22Rv1 (cell line): ENCODE measurements at regions not wholly inside any gene's neighbourhood (a gene's known extent, or its start where the extent isn't known, plus 50 kb on each side); places are given as distances from the start of the nearest gene placed in this dataset.

Experiments
- ZFX ChIP-seq: fragments of 450-650 bp; IDR thresholded peaks from 2 replicates; pipeline ENCODE4 v1.6.1; 2017; ENCODE audit warnings: antibody characterized with exemption, borderline replicate concordance
- TF ChIP-seq, protein P1 (sequence below): fragments of 450-650 bp; IDR thresholded peaks from 2 replicates; pipeline ENCODE4 v1.5.1; 2017; ENCODE audit warnings: mild to moderate bottlenecking

DNA sequence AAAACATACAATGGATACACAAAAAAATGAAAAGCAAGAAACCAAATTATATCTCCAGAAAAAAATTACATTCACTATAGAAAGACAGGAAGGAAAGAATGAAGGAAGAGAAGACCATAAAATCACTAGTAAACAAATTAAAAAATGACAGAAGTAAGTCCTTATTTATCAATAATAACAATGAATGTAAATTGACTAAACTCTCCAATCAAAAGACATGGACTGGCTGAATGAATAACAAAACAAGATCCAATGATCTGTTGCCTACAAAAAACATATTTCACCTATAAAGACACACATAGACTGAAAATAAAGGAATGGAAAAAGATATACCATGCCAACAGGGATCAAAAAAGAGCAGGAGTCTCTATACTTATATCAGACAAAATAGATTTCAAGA is 203.2 kb upstream of the F9 start:
- TF ChIP-seq, protein P1, sequence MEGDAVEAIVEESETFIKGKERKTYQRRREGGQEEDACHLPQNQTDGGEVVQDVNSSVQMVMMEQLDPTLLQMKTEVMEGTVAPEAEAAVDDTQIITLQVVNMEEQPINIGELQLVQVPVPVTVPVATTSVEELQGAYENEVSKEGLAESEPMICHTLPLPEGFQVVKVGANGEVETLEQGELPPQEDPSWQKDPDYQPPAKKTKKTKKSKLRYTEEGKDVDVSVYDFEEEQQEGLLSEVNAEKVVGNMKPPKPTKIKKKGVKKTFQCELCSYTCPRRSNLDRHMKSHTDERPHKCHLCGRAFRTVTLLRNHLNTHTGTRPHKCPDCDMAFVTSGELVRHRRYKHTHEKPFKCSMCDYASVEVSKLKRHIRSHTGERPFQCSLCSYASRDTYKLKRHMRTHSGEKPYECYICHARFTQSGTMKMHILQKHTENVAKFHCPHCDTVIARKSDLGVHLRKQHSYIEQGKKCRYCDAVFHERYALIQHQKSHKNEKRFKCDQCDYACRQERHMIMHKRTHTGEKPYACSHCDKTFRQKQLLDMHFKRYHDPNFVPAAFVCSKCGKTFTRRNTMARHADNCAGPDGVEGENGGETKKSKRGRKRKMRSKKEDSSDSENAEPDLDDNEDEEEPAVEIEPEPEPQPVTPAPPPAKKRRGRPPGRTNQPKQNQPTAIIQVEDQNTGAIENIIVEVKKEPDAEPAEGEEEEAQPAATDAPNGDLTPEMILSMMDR: no peak
- TF ChIP-seq ZFX: no peak
